Breast epithelium (tissue), 4 donors: ENCODE measurements at regions not wholly inside any gene's neighbourhood (a gene's known extent, or its start where the extent isn't known, plus 50 kb on each side); places are given as distances from the start of the nearest gene placed in this dataset.

ENCODE experiments used
- DNase-seq, 2 donors: peaks; one replicate each; pipeline ENCODE4 v3.0.0-alpha.2; 2019; ENCODE audit warnings: low spot score in 2 of 2
- H3K27ac ChIP-seq, 2 donors: fragments of 200-600 bp; sonication (generic) in 1 of 2; one replicate each; pipeline ENCODE4 v1.5.1; 2016 to 2019; ENCODE audit warnings: mild to moderate bottlenecking in 1 of 2
- H3K27me3 ChIP-seq, 2 donors: fragments of 200-600 bp; sonication (generic) in 1 of 2; one replicate each; pipeline versions ENCODE4 v1.5.1 to v1.6.0; 2017 to 2019; ENCODE audit warnings: control low read depth in 1 of 2, mild to moderate bottlenecking in 1 of 2
- H3K36me3 ChIP-seq: fragments of 200-600 bp; one replicate; pipeline ENCODE4 v1.5.1; 2019
- H3K4me1 ChIP-seq, 2 donors: fragments of 200-600 bp; sonication (generic); one replicate each; pipeline ENCODE4 v1.5.1; 2016 to 2019; ENCODE audit warnings: control low read depth in 1 of 2
- H3K4me3 ChIP-seq, 3 donors: fragments of 200-600 bp; sonication (generic); 1 replicate in 2 of 3; 2 replicates in 1 of 3; pipeline ENCODE4 v1.5.1; 2016 to 2019; ENCODE audit warnings: mild to moderate bottlenecking in 3 of 3, moderate library complexity in 2 of 3
- H3K9me3 ChIP-seq, 2 donors: fragments of 200-600 bp; sonication (generic) in 1 of 2; one replicate each; pipeline ENCODE4 v1.5.1; 2016 to 2019; ENCODE audit warnings: control low read depth in 1 of 2
- CTCF ChIP-seq, 3 donors: fragments of 450-650 bp; IDR thresholded peaks; one replicate each; pipeline ENCODE4 v1.5.1; 2016 to 2017; ENCODE audit warnings: antibody characterized with exemption in 3 of 3, mild to moderate bottlenecking in 3 of 3, moderate library complexity in 3 of 3
- POLR2A ChIP-seq: fragments of 450-650 bp; IDR thresholded peaks from one replicate; pipeline ENCODE4 v1.6.1; 2016; ENCODE audit warnings: antibody characterized with exemption, mild to moderate bottlenecking, moderate library complexity
- POLR2AphosphoS5 ChIP-seq, 3 donors: sonication (generic); formaldehyde crosslinking; IDR thresholded peaks; one replicate each; pipeline ENCODE4 v1.6.1; 2017; ENCODE audit warnings: antibody characterized with exemption in 3 of 3
- intact Hi-C: fragments of 100-400 bp; cut with DNase I; formaldehyde crosslinking; loops from one replicate; pipeline ENCODE4 v1.15.1; 2023; ENCODE audit warnings: low total_unique reads

DNA sequence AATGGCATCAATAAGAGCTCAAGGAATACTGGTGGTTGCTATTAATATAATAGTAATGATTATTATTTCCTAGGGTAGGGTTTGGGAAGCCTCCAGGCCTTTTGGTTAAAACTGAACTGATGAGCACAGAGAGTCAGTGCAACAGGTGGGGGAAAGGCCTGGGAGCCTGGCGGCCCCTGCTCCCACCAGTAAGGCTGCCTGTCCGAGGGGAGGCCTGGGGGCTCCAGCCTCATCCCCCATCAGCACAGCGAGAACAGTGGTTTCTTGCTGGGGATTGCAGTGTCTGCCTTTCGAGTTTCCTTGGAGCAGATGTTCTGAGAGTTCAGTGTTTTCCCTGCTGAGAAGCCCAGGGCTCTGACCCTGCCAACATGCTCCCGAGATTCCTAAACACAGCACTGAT lies 340.4 kb downstream of the CDH26 start:
- Histone ChIP-seq H3K27me3 (no peaks in the 10 kb centered on the region), H3K4me3 (no peak overlapping the region), H3K9me3 (no peaks in the 10 kb centered on the region), H3K4me1 (no peaks in the 10 kb centered on the region), H3K27ac (no peak overlapping the region), H3K36me3 (no peaks in the 10 kb centered on the region)
- no peak for DNase-seq
- intact Hi-C loops = no loop called here
- no peak for TF ChIP-seq CTCF (IDR thresholded peaks at IDR 0.05)
- TF ChIP-seq POLR2AphosphoS5 (IDR thresholded peaks at IDR 0.05) = no peak
- TF ChIP-seq POLR2A = no peak

- Histone ChIP-seq H3K4me1 (no peaks in the 10 kb centered on the region), H3K9me3 (no peaks in the 10 kb centered on the region), H3K4me3 (no peak overlapping the region), H3K27ac (no peak overlapping the region), H3K36me3 (no peaks in the 10 kb centered on the region), H3K27me3 (no peaks in the 10 kb centered on the region)
- DNase-seq = no peak
- no peak for TF ChIP-seq POLR2A
- TF ChIP-seq POLR2AphosphoS5 (IDR thresholded peaks at IDR 0.05) = no peak
- TF ChIP-seq CTCF (IDR thresholded peaks at IDR 0.05) = no peak
- intact Hi-C loops = no loop called here
These were observed 341.7 kb downstream of the CDH26 start for GRCh38 chr20:60299951-60300350.

DNA sequence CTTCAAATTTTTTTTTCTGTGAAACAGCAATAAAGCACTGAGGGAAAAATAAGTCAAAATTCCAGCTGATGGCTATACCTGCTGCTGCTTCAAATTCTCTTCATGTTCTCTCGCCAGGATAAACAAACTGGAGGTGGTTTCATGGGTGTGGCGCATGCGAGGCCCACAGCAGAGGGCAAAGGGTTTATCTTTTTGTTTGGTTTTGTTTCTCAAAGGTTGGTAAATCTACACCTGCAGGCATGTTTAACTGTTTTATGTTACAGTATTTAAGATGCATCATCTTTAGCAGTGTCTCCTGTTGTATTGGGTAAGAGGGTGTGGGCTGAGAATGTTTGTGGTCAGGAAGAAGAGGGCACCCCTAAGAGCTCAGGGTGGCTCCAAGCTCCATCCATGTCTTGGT lies 342.2 kb downstream of the CDH26 start:
- intact Hi-C loops = no loop called here
- no peak overlapping the region for H3K4me3 ChIP-seq

GRCh38 chr20:60302875-60303274 lies 344.7 kb downstream of the CDH26 start:
- TF ChIP-seq CTCF (IDR thresholded peaks at IDR 0.05) = no peak
- H3K27ac ChIP-seq = no peak overlapping the region
- no peaks in the 10 kb centered on the region for H3K4me1 ChIP-seq
- DNase-seq = no peak
- no peaks in the 10 kb centered on the region for H3K27me3 ChIP-seq
- no peaks in the 10 kb centered on the region for H3K36me3 ChIP-seq
- H3K4me3 ChIP-seq = no peak overlapping the region
- H3K9me3 ChIP-seq = no peaks in the 10 kb centered on the region
- intact Hi-C loops = no loop called here

More for the DNA sequence above, 342.2 kb downstream of the CDH26 start:
- no peaks in the 10 kb centered on the region for H3K4me1 ChIP-seq
- no peak for TF ChIP-seq POLR2AphosphoS5 (IDR thresholded peaks at IDR 0.05)
- no peak for TF ChIP-seq POLR2A
- TF ChIP-seq CTCF (IDR thresholded peaks at IDR 0.05) = no peak
- no peaks in the 10 kb centered on the region for H3K9me3 ChIP-seq
- H3K27me3 ChIP-seq = no peaks in the 10 kb centered on the region
- DNase-seq = no peak
- no peaks in the 10 kb centered on the region for H3K36me3 ChIP-seq
- no peak overlapping the region for H3K27ac ChIP-seq

DNA sequence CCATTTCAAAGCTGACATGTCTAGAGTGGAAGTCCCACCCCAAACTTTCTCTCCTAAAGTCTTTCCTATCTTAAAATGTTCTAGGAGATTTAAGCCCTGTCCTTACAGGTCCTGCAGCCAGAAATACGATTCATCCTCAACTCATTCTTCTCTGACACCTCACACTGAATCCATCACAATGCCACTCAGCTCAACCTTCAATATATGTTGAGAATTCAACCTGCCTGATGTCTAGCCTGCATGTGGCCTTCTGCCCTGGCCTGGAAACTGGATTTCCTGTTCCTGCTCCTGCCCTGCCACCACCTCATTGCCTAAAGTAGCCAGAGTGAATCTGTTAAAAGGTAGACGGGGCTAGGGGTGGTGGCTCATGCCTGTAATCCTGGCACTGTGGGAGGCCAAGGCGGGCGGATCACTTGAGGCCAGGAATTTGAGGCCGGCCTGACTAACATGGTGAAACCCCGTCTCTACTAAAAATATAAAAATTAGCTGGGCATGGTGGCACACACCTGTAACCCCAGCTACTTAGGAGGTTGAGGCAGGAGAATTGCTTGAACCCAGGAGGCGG lies 345.9 kb downstream of the CDH26 start:
- TF ChIP-seq CTCF (IDR thresholded peaks at IDR 0.05) = no peak
- no peak for TF ChIP-seq POLR2AphosphoS5 (IDR thresholded peaks at IDR 0.05)
- no peak for TF ChIP-seq POLR2A

More for the DNA sequence above, 345.9 kb downstream of the CDH26 start:
- no peaks in the 10 kb centered on the region for H3K9me3 ChIP-seq
- intact Hi-C loops = no loop called here
- no peak overlapping the region for H3K27ac ChIP-seq
- H3K36me3 ChIP-seq = no peaks in the 10 kb centered on the region
- no peaks in the 10 kb centered on the region for H3K4me1 ChIP-seq
- H3K27me3 ChIP-seq = no peaks in the 10 kb centered on the region
- no peak for DNase-seq
- H3K4me3 ChIP-seq = no peak overlapping the region
